Mesenchymal stem cell (in vitro differentiated cells and primary cell): ENCODE measurements at regions not wholly inside any gene's neighbourhood (a gene's known extent, or its start where the extent isn't known, plus 50 kb on each side); places are given as distances from the start of the nearest gene placed in this dataset.

Experiments used
- DNase-seq: peaks from one replicate; pipeline ENCODE4 v3.0.0-alpha.2; 2013
- H2AFZ ChIP-seq: one replicate; pipeline ENCODE4 v1.6.1; 2013; ENCODE audit warnings: low read depth, mild to moderate bottlenecking, control low read depth, inconsistent platforms, low read length, moderate library complexity
- H2AK5ac ChIP-seq: 2 replicates; pipeline ENCODE4 v1.6.1; 2013; ENCODE audit warnings: low read length, moderate library complexity, mild to moderate bottlenecking, inconsistent platforms; ENCODE audit not compliant: severe bottlenecking
- H2BK120ac ChIP-seq: one replicate; pipeline ENCODE4 v1.6.1; 2013; ENCODE audit warnings: low read depth, mild to moderate bottlenecking, inconsistent platforms, low read length, moderate library complexity
- H2BK12ac ChIP-seq, 2 experiments: one replicate each; pipeline ENCODE4 v1.6.1; 2013; ENCODE audit warnings: inconsistent platforms in 2 of 2, low read length in 2 of 2, mild to moderate bottlenecking in 2 of 2, moderate library complexity in 2 of 2, control low read depth in 1 of 2
- H2BK15ac ChIP-seq: one replicate; pipeline ENCODE4 v1.6.1; 2013; ENCODE audit warnings: mild to moderate bottlenecking, low read depth, inconsistent platforms; ENCODE audit not compliant: poor library complexity, severe bottlenecking
- H2BK5ac ChIP-seq: 2 replicates; pipeline ENCODE4 v1.6.1; 2013; ENCODE audit warnings: low read depth, mild to moderate bottlenecking, low read length, control low read depth, inconsistent platforms; ENCODE audit not compliant: poor library complexity, severe bottlenecking
- H3K14ac ChIP-seq, 2 experiments: one replicate each; pipeline ENCODE4 v1.6.1; 2013; ENCODE audit warnings: inconsistent platforms in 2 of 2, low read length in 2 of 2, control low read depth in 1 of 2, mild to moderate bottlenecking in 1 of 2, moderate library complexity in 1 of 2
- H3K18ac ChIP-seq, 2 experiments: one replicate each; pipeline ENCODE4 v1.6.1; 2013; ENCODE audit warnings: inconsistent platforms in 2 of 2, low read length in 2 of 2, control low read depth in 1 of 2, low read depth in 1 of 2, mild to moderate bottlenecking in 1 of 2
- H3K23ac ChIP-seq, 2 experiments: one replicate each; pipeline ENCODE4 v1.6.1; 2013; ENCODE audit warnings: inconsistent platforms in 2 of 2, low read length in 2 of 2, mild to moderate bottlenecking in 2 of 2, moderate library complexity in 2 of 2, control low read depth in 1 of 2
- H3K27ac ChIP-seq: 2 replicates; pipeline ENCODE4 v1.5.1; 2013; ENCODE audit warnings: mild to moderate bottlenecking, moderate library complexity, low read length, control low read depth, inconsistent platforms; ENCODE audit not compliant: poor library complexity, severe bottlenecking
- H3K27me3 ChIP-seq, 2 experiments: 2 replicates each; pipeline versions ENCODE4 v1.6.1 to v1.7.0; 2013; ENCODE audit warnings: low read length in 2 of 2, mild to moderate bottlenecking in 2 of 2, moderate library complexity in 2 of 2, control low read depth in 1 of 2, inconsistent platforms in 1 of 2; ENCODE audit not compliant: control insufficient read depth in 1 of 2, insufficient read depth in 1 of 2
- H3K36me3 ChIP-seq, 2 experiments: 2 replicates each; pipeline versions ENCODE4 v1.6.1 to v1.7.0; 2013; ENCODE audit warnings: low read length in 2 of 2, control low read depth in 1 of 2, inconsistent platforms in 1 of 2, low read depth in 1 of 2, mild to moderate bottlenecking in 1 of 2; ENCODE audit not compliant: insufficient read depth in 2 of 2, control insufficient read depth in 1 of 2
- H3K4ac ChIP-seq, 2 experiments: one replicate each; pipeline ENCODE4 v1.6.1; 2013; ENCODE audit warnings: inconsistent platforms in 2 of 2, low read length in 2 of 2, mild to moderate bottlenecking in 2 of 2, moderate library complexity in 2 of 2, control low read depth in 1 of 2, low read depth in 1 of 2
- H3K4me1 ChIP-seq: 2 replicates; pipeline ENCODE4 v1.6.1; 2013; ENCODE audit warnings: low read depth, low read length, control low read depth; ENCODE audit not compliant: control insufficient read depth, insufficient read depth
- H3K4me2 ChIP-seq: 2 replicates; pipeline ENCODE4 v1.6.1; 2013; ENCODE audit warnings: low read length, mild to moderate bottlenecking, inconsistent platforms; ENCODE audit not compliant: poor library complexity, severe bottlenecking
- H3K4me3 ChIP-seq, 2 experiments: 2 replicates each; pipeline versions ENCODE4 v1.5.1 to v1.7.0; 2013; ENCODE audit warnings: low read length in 2 of 2, mild to moderate bottlenecking in 2 of 2, control low read depth in 1 of 2, low read depth in 1 of 2; ENCODE audit not compliant: insufficient read depth in 1 of 2
- H3K79me1 ChIP-seq: replicated peaks from 2 replicates; pipeline ENCODE4 v1.6.1; 2013; ENCODE audit warnings: mild to moderate bottlenecking, control low read depth, low read length, inconsistent platforms; ENCODE audit not compliant: poor library complexity, severe bottlenecking
- H3K9ac ChIP-seq: 2 replicates; pipeline ENCODE4 v1.7.0; 2013; ENCODE audit warnings: mild to moderate bottlenecking, low read length, moderate library complexity
- H3K9me3 ChIP-seq: 2 replicates; pipeline ENCODE4 v1.7.0; 2013; ENCODE audit warnings: mild to moderate bottlenecking, low read length; ENCODE audit not compliant: control insufficient read depth
- H4K8ac ChIP-seq: one replicate; pipeline ENCODE4 v1.6.1; 2013; ENCODE audit warnings: inconsistent platforms, mild to moderate bottlenecking, low read length, moderate library complexity
- H4K91ac ChIP-seq: one replicate; pipeline ENCODE4 v1.6.1; 2013; ENCODE audit warnings: mild to moderate bottlenecking, low read length, inconsistent platforms
- WGBS: methylation state at CpG from one replicate; pipeline ENCODE4 v1.1.7; 2013; ENCODE audit warnings: mixed read lengths; 5-methylcytosine and 5-hydroxymethylcytosine counted together

DNA sequence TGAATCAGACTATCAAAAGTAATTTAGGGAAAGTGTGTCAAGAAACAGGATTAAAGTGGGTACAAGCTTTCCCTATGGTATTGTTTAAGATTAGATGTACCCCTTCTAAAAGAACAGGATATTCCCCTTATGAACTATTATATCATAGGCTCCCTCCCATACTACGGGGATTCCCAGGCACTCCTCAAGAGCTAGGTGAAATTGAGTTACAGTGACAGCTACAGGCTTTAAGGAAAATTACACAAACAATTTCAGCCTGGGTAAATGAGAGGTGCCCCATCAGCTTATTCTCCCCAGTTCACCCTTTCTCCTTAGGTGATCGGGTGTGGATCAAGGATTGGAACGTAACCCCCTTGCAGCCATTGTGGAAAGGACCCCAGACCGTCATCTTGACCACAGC is 240.8 kb upstream of the CNTN6 start:
- no peaks in the 10 kb centered on the region for H3K4me1 ChIP-seq
- H3K4ac ChIP-seq, result no peak overlapping the region
- H3K4me3 ChIP-seq, result no peak overlapping the region
- WGBS, result 68% methylated on average over 4 of the region's 4 CpGs
- H3K18ac ChIP-seq, result no peak overlapping the region
- no peak overlapping the region for H2BK120ac ChIP-seq
- no peaks in the 10 kb centered on the region for H3K36me3 ChIP-seq
- no peak overlapping the region for H4K8ac ChIP-seq
- H3K14ac ChIP-seq, result no peak overlapping the region
- H2BK5ac ChIP-seq, result no peak overlapping the region
- H3K27ac ChIP-seq, result no peak overlapping the region
- no peaks in the 10 kb centered on the region for H3K27me3 ChIP-seq
- no peak overlapping the region for H3K9ac ChIP-seq
- no peak for DNase-seq
- no peaks in the 10 kb centered on the region for H3K79me1 ChIP-seq
- H3K4me2 ChIP-seq, result no peak overlapping the region
- H3K9me3 ChIP-seq, result no peaks in the 10 kb centered on the region
- no peak overlapping the region for H2BK15ac ChIP-seq
- H2AK5ac ChIP-seq, result no peak overlapping the region
- no peak overlapping the region for H3K23ac ChIP-seq
- H4K91ac ChIP-seq, result no peak overlapping the region
- no peak overlapping the region for H2AFZ ChIP-seq
- H2BK12ac ChIP-seq, result no peak overlapping the region

DNA sequence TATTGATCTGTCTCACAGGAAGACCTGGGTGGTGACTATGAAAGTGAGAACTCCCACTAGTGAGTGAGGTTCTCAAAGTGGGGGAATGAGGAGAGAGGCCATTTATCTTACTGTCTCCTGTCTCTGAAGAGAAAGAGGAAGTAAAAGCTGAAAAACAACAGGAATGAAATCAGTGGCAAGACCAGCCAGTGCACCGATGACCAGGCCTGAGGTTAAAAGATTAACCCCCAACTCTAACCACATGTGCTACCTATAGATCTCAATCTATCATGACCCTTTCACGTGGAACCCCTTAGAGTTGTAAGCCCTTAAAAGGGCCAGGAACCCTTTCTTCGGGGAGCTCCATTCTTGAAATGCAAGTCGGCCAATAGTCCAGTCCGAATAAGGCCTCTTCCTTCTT is 239.3 kb upstream of the CNTN6 start:
- Histone ChIP-seq H3K4me2 (no peak overlapping the region), H3K14ac (no peak overlapping the region), H2AFZ (no peak overlapping the region), H2BK5ac (no peak overlapping the region), H3K27ac (no peak overlapping the region), H3K9ac (no peak overlapping the region), H4K8ac (no peak overlapping the region), H2BK120ac (no peak overlapping the region), H3K18ac (no peak overlapping the region), H3K36me3 (no peaks in the 10 kb centered on the region), H3K27me3 (no peaks in the 10 kb centered on the region), H3K4ac (no peak overlapping the region), H3K4me3 (no peak overlapping the region), H2BK15ac (no peak overlapping the region), H2BK12ac (no peak overlapping the region), H3K4me1 (no peaks in the 10 kb centered on the region), H2AK5ac (no peak overlapping the region), H3K23ac (no peak overlapping the region), H4K91ac (no peak overlapping the region), H3K79me1 (no peaks in the 10 kb centered on the region), H3K9me3 (no peaks in the 10 kb centered on the region)
- DNase-seq, result no peak
- 82% methylated on average over 5 of the region's 5 CpGs for WGBS

DNA sequence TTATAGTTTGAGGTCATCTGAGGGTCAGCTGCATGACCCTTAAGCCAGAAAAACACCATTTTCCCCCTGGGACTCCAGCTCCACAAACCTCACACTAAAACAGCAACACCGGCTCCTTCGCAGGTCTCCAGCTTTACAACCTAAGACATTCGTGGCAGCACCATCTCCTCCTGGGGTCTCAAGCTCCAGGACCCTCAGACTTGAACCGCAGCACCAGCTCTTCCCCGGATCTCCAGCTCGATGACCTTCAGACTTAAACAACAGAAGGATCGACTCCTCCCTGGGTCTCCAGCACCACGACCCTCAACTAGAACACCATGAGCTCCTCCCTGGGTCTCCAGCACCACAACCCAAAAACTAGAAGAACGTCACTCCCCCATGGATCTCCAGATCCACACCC is 233.7 kb upstream of the CNTN6 start:
- Histone ChIP-seq H4K91ac (no peak overlapping the region), H2BK15ac (no peak overlapping the region), H3K23ac (no peak overlapping the region), H2AFZ (no peak overlapping the region), H3K14ac (no peak overlapping the region), H3K27ac (no peak overlapping the region), H2BK12ac (no peak overlapping the region), H2BK120ac (no peak overlapping the region), H3K4me1 (no peaks in the 10 kb centered on the region), H3K79me1 (no peaks in the 10 kb centered on the region), H3K36me3 (no peaks in the 10 kb centered on the region), H4K8ac (no peak overlapping the region), H3K4me3 (no peak overlapping the region), H3K4me2 (no peak overlapping the region), H3K4ac (no peak overlapping the region), H3K27me3 (no peaks in the 10 kb centered on the region), H3K9ac (no peak overlapping the region), H2AK5ac (no peak overlapping the region), H3K18ac (no peak overlapping the region), H3K9me3 (peaks cover 4% of the 10 kb centered on the region), H2BK5ac (no peak overlapping the region)
- no peak for DNase-seq
- 72% methylated on average over 9 of the region's 9 CpGs for WGBS

DNA sequence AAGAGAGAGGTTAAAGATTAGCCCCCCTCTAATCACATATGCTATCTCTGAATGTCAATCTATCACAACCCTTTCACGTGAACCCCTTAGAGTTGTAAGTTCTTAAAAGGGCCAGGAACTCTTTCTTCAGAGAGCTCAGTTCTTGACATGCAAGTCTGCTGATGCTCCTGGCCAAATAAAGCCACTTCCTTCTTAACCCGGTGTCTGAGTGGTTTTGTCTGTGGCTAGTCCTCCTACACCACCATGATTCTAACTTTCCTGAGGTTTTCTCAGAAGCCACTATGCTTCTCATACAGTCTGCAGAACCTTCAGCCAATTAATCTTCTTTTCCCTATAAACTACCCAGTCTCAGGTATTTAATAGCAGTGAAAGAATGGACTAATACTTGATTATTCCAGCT is 231.1 kb upstream of the CNTN6 start:
- Histone ChIP-seq H3K27me3 (no peaks in the 10 kb centered on the region), H2AFZ (no peak overlapping the region), H4K91ac (no peak overlapping the region), H3K4ac (no peak overlapping the region), H3K4me2 (no peak overlapping the region), H3K27ac (no peak overlapping the region), H3K9me3 (peaks cover 6% of the 10 kb centered on the region), H2BK120ac (no peak overlapping the region), H3K18ac (no peak overlapping the region), H2BK5ac (no peak overlapping the region), H2BK15ac (no peak overlapping the region), H4K8ac (no peak overlapping the region), H2BK12ac (no peak overlapping the region), H3K79me1 (no peaks in the 10 kb centered on the region), H3K23ac (no peak overlapping the region), H2AK5ac (no peak overlapping the region), H3K9ac (no peak overlapping the region), H3K14ac (no peak overlapping the region), H3K4me1 (no peaks in the 10 kb centered on the region), H3K4me3 (no peak overlapping the region), H3K36me3 (no peaks in the 10 kb centered on the region)
- WGBS, result 68% methylated on average over 2 of the region's 2 CpGs
- DNase-seq, result no peak
